H9 (cell line): ENCODE measurements at regions not wholly inside any gene's neighbourhood (a gene's known extent, or its start where the extent isn't known, plus 50 kb on each side); places are given as distances from the start of the nearest gene placed in this dataset.

ENCODE experiments used
- DNase-seq: peaks from one replicate; pipeline ENCODE4 v3.0.0-alpha.2; 2017
- H2AFZ ChIP-seq: one replicate; pipeline ENCODE4 v1.6.1; 2013; ENCODE audit warnings: mild to moderate bottlenecking, low read length, control low read depth, moderate library complexity
- H2AK5ac ChIP-seq: 2 replicates; pipeline ENCODE4 v1.6.1; 2013; ENCODE audit warnings: low read length, control low read depth, mixed read lengths; ENCODE audit not compliant: insufficient read length
- H2BK120ac ChIP-seq: one replicate; pipeline ENCODE4 v1.6.1; 2013; ENCODE audit warnings: low read depth, mild to moderate bottlenecking, low read length, control low read depth, inconsistent platforms; ENCODE audit not compliant: poor library complexity, severe bottlenecking
- H2BK12ac ChIP-seq: 2 replicates; pipeline ENCODE4 v1.6.1; 2013; ENCODE audit warnings: low read length, control low read depth, mixed read lengths, low read depth; ENCODE audit not compliant: insufficient read length
- H2BK15ac ChIP-seq: 2 replicates; pipeline ENCODE4 v1.6.1; 2013; ENCODE audit warnings: low read depth, low read length, control low read depth
- H2BK20ac ChIP-seq: one replicate; pipeline ENCODE4 v1.6.1; 2013; ENCODE audit warnings: low read depth, mild to moderate bottlenecking, low read length, control low read depth, inconsistent platforms; ENCODE audit not compliant: poor library complexity, severe bottlenecking
- H2BK5ac ChIP-seq: 2 replicates; pipeline ENCODE4 v1.6.1; 2013; ENCODE audit warnings: low read length, control low read depth, mixed read lengths; ENCODE audit not compliant: insufficient read length
- H3K14ac ChIP-seq: 2 replicates; pipeline ENCODE4 v1.6.1; 2013; ENCODE audit warnings: low read length, control low read depth; ENCODE audit not compliant: insufficient read depth
- H3K18ac ChIP-seq: 2 replicates; pipeline ENCODE4 v1.6.1; 2013; ENCODE audit warnings: low read depth, mild to moderate bottlenecking, mixed read lengths, low read length, control low read depth; ENCODE audit not compliant: insufficient read length
- H3K23ac ChIP-seq: 2 replicates; pipeline ENCODE4 v1.6.1; 2013; ENCODE audit warnings: low read length, control low read depth, mixed read lengths, low read depth; ENCODE audit not compliant: insufficient read length
- H3K23me2 ChIP-seq: 2 replicates; pipeline ENCODE4 v1.6.1; 2013; ENCODE audit warnings: low read depth, mild to moderate bottlenecking, mixed read lengths, low read length, control low read depth; ENCODE audit not compliant: insufficient read length, poor library complexity, severe bottlenecking
- H3K27ac ChIP-seq: 2 replicates; pipeline ENCODE4 v1.5.1; 2013; ENCODE audit warnings: low read length, control low read depth, mixed read lengths, low read depth; ENCODE audit not compliant: insufficient read length
- H3K27me3 ChIP-seq: 2 replicates; pipeline ENCODE4 v1.6.1; 2013; ENCODE audit warnings: low read length, control low read depth, inconsistent platforms; ENCODE audit not compliant: insufficient read depth
- H3K4ac ChIP-seq: 2 replicates; pipeline ENCODE4 v1.6.1; 2013; ENCODE audit warnings: low read depth, mild to moderate bottlenecking, control low read depth, inconsistent platforms, low read length, moderate library complexity
- H3K4me1 ChIP-seq: 2 replicates; pipeline ENCODE4 v1.6.1; 2013; ENCODE audit warnings: low read length, control low read depth, inconsistent platforms; ENCODE audit not compliant: insufficient read depth
- H3K4me2 ChIP-seq: 2 replicates; pipeline ENCODE4 v1.6.1; 2013; ENCODE audit warnings: low read length, control low read depth, mixed read lengths; ENCODE audit not compliant: insufficient read length, insufficient read depth
- H3K56ac ChIP-seq: 2 replicates; pipeline ENCODE4 v1.6.1; 2013; ENCODE audit warnings: low read depth, mild to moderate bottlenecking, mixed read lengths, low read length, control low read depth; ENCODE audit not compliant: insufficient read length
- H3K79me1 ChIP-seq: 2 replicates; pipeline ENCODE4 v1.6.1; 2013; ENCODE audit warnings: low read depth, mild to moderate bottlenecking, moderate library complexity, low read length, control low read depth, inconsistent platforms; ENCODE audit not compliant: insufficient read depth, poor library complexity, severe bottlenecking
- H3K79me2 ChIP-seq: 2 replicates; pipeline ENCODE4 v1.6.1; 2013; ENCODE audit warnings: low read length, control low read depth, inconsistent platforms; ENCODE audit not compliant: insufficient read depth
- H3K9ac ChIP-seq: 2 replicates; pipeline ENCODE4 v1.6.1; 2013; ENCODE audit warnings: low read length, control low read depth, mixed read lengths; ENCODE audit not compliant: insufficient read length; ENCODE audit errors: extremely low read depth
- H3K9me3 ChIP-seq: one replicate; pipeline ENCODE4 v1.6.1; 2013; ENCODE audit warnings: low read depth, low read length, inconsistent platforms; ENCODE audit not compliant: control insufficient read depth
- H3T11ph ChIP-seq: one replicate; pipeline ENCODE4 v1.6.1; 2013; ENCODE audit warnings: mild to moderate bottlenecking, low read length, control low read depth, inconsistent platforms
- H4K20me1 ChIP-seq: one replicate; pipeline ENCODE4 v1.6.1; 2013; ENCODE audit not compliant: control insufficient read depth, insufficient read length, insufficient read depth
- H4K5ac ChIP-seq: 2 replicates; pipeline ENCODE4 v1.6.1; 2013; ENCODE audit warnings: low read depth, mild to moderate bottlenecking, mixed read lengths, low read length, control low read depth; ENCODE audit not compliant: insufficient read length
- H4K8ac ChIP-seq: replicated peaks from 2 replicates; pipeline ENCODE4 v1.6.1; 2013; ENCODE audit warnings: low read length, control low read depth, mixed read lengths, low read depth; ENCODE audit not compliant: insufficient read length
- H4K91ac ChIP-seq: 2 replicates; pipeline ENCODE4 v1.6.1; 2013; ENCODE audit warnings: low read depth, mild to moderate bottlenecking, moderate library complexity, mixed read lengths, low read length, control low read depth; ENCODE audit not compliant: insufficient read length
- H3K27ac Mint-ChIP-seq, 3 experiments: 2 replicates in 2 of 3; 3 replicates in 1 of 3; pipeline ENCODE4 v1.8.0; 2020 to 2021; ENCODE audit warnings: mixed read lengths in 3 of 3, mild to moderate bottlenecking in 1 of 3, moderate library complexity in 1 of 3
- H3K27me3 Mint-ChIP-seq: 2 replicates; pipeline ENCODE4 v1.8.0; 2021; ENCODE audit warnings: low read depth, mild to moderate bottlenecking, moderate library complexity, mixed read lengths
- H3K36me3 Mint-ChIP-seq, 3 experiments: 2 replicates in 2 of 3; 3 replicates in 1 of 3; pipeline ENCODE4 v1.8.0; 2020 to 2021; ENCODE audit warnings: low read depth in 3 of 3, mixed read lengths in 3 of 3; ENCODE audit not compliant: insufficient read depth in 1 of 3
- H3K4me1 Mint-ChIP-seq, 2 experiments: 2 replicates each; pipeline ENCODE4 v1.8.0; 2020; ENCODE audit warnings: mixed read lengths in 2 of 2
- H3K4me3 Mint-ChIP-seq, 2 experiments: 2 replicates in 1 of 2; 3 replicates in 1 of 2; pipeline ENCODE4 v1.8.0; 2020 to 2021; ENCODE audit warnings: mild to moderate bottlenecking in 2 of 2, mixed read lengths in 2 of 2, moderate library complexity in 1 of 2
- H3K9me3 Mint-ChIP-seq, 2 experiments: 2 replicates in 1 of 2; 3 replicates in 1 of 2; pipeline ENCODE4 v1.8.0; 2020; ENCODE audit warnings: mild to moderate bottlenecking in 2 of 2, mixed read lengths in 2 of 2, moderate library complexity in 1 of 2
- WGBS: extraction: QIAGEN DNeasy Blood & Tissue Kit; methylation state at CpG from one replicate; pipeline ENCODE4 v1.1.7; 2013; ENCODE audit warnings: missing lambda C conversion rate, low lambda C conversion rate, mixed read lengths; ENCODE audit not compliant: insufficient read length; ENCODE audit errors: extremely low coverage; 5-methylcytosine and 5-hydroxymethylcytosine counted together
- TF ChIP-seq, protein P1 (sequence below): fragments of 200-600 bp; sonication (generic); conservative IDR thresholded peaks from 3 replicates; pipeline ENCODE4 v1.8.0; 2021; ENCODE audit warnings: antibody characterized with exemption, mild to moderate bottlenecking

DNA sequence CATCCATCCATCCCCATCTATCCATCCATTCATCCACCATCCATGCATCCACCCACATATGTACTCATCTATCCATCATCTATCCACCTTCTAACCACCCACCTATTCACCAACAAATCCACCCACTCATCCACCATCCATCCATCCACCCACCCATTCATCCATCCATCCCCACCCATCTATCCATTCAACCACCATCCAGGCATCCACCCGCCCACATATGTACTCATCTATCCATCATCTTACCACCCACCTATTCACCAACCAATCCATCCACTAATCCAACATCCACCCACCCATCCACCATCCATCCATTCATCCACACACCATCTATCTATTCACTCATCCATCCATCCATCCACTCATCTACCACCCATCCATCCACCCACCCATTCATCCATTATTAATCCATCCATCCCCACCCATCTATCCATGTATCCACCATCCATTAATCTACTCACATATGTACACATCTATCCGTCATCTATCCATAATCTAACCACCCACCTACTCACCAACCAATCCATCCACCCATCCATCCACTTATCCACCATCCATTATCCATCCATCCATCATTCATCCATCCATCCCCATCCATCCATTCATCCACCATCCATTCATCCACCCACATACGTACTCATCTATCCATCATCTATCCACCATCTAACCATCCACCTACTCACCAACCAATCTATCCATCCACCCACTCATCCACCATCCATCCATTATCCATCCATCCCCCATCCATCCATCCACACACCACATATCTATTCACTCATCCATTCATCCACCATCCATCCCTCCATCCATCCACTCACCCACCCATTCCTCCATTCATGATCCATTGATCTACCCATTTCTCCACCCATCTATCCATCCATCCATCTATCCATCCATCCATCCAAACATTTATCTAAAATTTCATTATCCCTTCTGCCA is 940.0 kb downstream of the BRD1 start:
- H4K5ac ChIP-seq: no peak overlapping the region
- H4K91ac ChIP-seq: no peak overlapping the region
- no peak overlapping the region for H3K14ac ChIP-seq
- no peak for DNase-seq
- no peak overlapping the region for H3K56ac ChIP-seq
- H3T11ph ChIP-seq: no peak overlapping the region
- H3K23me2 ChIP-seq: no peaks in the 10 kb centered on the region
- H3K79me1 ChIP-seq: no peaks in the 10 kb centered on the region
- peaks cover 27% of the 10 kb centered on the region for H3K27me3 Mint-ChIP-seq
- H4K8ac ChIP-seq: no peak overlapping the region
- H2BK15ac ChIP-seq: no peak overlapping the region
- no peak overlapping the region for H2AK5ac ChIP-seq
- no peak overlapping the region for H2AFZ ChIP-seq
- H3K4me1 Mint-ChIP-seq: peaks cover 0 to 5% of the 10 kb centered on the region in 2 experiments; a peak in 1 of 4 replicates
- no peak overlapping the region for H3K27ac ChIP-seq
- no peak overlapping the region for H3K27ac Mint-ChIP-seq
- H2BK5ac ChIP-seq: no peak overlapping the region
- no peak overlapping the region for H2BK12ac ChIP-seq
- 0 out of 7 replicates have a peak, but pooled peaks cover 0 to 2% (median 0%) of the 10 kb centered on the region in 3 experiments for H3K36me3 Mint-ChIP-seq
- no peak overlapping the region for H3K4me2 ChIP-seq
- no peak overlapping the region for H3K4ac ChIP-seq
- H3K18ac ChIP-seq: no peak overlapping the region
- no peak overlapping the region for H3K4me3 Mint-ChIP-seq
- no peaks in the 10 kb centered on the region for H3K4me1 ChIP-seq
- no peaks in the 10 kb centered on the region for H3K9me3 ChIP-seq
- no peaks in the 10 kb centered on the region for H3K27me3 ChIP-seq
- no peaks in the 10 kb centered on the region for H3K79me2 ChIP-seq
- WGBS: 100% methylated on average over 2 of the region's 3 CpGs
- H3K9ac ChIP-seq: no peak overlapping the region
- H2BK120ac ChIP-seq: no peak overlapping the region
- H2BK20ac ChIP-seq: no peak overlapping the region
- H3K23ac ChIP-seq: no peak overlapping the region
- no peaks in the 10 kb centered on the region for H4K20me1 ChIP-seq
- TF ChIP-seq, protein P1, sequence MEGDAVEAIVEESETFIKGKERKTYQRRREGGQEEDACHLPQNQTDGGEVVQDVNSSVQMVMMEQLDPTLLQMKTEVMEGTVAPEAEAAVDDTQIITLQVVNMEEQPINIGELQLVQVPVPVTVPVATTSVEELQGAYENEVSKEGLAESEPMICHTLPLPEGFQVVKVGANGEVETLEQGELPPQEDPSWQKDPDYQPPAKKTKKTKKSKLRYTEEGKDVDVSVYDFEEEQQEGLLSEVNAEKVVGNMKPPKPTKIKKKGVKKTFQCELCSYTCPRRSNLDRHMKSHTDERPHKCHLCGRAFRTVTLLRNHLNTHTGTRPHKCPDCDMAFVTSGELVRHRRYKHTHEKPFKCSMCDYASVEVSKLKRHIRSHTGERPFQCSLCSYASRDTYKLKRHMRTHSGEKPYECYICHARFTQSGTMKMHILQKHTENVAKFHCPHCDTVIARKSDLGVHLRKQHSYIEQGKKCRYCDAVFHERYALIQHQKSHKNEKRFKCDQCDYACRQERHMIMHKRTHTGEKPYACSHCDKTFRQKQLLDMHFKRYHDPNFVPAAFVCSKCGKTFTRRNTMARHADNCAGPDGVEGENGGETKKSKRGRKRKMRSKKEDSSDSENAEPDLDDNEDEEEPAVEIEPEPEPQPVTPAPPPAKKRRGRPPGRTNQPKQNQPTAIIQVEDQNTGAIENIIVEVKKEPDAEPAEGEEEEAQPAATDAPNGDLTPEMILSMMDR: no peak
- H3K9me3 Mint-ChIP-seq: no peaks in the 10 kb centered on the region
